ENCODE measurements at regions not wholly inside any gene's neighbourhood (a gene's known extent, or its start where the extent isn't known, plus 50 kb on each side); places are given as distances from the start of the nearest gene placed in this dataset.
A peak's percentile ranks its signal among the peaks of the same experiment; 100 is the strongest.
"Not testable (repeated sequence)": the region's sequence is repeated elsewhere in the genome, so short reads cannot be mapped to it uniquely, and the experiment has no call there.

DNA sequence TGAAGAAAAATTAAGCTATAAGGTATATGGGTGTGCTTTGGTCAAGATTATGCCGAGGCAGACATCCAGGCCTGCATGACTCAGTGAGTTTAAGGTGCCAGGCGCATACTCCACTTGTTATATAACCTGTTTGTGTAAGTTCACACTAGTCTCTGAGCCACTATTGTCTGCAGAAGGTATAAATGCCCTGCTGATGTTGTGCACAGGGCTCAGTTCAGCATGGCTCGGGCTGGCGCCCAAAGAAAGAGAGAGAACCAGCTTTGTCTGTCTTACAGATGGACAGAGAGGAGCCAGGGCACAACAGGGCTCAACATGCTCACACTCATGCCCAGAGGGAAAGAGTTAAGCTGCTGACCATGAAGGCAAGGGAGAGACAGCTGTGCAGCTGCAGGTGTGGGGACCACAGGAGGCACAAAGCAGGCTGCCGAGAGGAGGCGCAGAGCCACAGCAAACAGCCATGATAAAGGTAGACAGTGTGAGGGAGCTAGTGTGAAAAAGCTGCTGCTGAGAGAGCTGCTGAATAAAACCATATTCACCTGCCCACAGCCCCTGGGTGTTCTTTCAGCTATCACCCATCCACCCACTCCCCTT, 1587.6 kb upstream of the C9orf72 start:
- DNase-seq (ENCODE audit: low spot score), result no peak

DNA sequence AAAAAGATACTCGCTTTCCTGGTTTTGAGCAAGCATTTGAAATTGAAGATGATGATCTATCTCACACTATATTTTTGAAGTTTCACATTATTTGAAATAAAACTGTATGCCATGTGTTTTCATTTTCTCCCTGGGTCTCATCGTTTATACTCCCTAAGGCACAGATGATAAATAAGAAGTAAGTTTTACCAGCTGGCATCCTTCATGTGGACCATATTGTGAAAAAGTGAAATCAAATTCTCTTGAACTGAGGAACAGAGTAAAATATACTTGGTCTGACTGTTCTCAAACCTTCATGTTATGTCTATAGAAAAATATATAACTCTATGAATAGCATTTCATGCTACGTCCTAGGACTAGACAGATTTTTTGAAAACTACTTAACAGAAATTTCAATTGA, 1600.9 kb upstream of the C9orf72 start:
- DNase-seq (ENCODE audit: low spot score), result no peak

DNA sequence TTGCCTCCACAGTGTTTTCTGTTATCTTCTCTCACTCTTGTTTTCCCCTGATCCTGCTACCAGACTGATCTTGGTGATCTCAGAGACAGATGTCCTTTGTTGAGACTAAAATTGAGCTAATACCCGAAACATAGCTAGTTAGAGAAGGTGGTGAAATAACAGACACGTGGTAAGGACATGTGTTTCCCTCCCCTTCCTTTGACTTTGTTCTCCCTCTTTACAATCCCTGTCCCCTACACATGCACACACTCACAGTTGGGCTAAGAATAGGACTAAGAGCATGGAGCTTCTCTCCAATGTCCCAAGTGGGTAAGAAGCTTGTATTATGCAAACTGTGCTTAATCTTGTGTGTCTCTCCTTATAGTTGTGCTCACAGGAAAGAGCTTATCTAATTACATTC, 1603.0 kb upstream of the C9orf72 start:
- no peak for DNase-seq (ENCODE audit: low spot score)

DNA sequence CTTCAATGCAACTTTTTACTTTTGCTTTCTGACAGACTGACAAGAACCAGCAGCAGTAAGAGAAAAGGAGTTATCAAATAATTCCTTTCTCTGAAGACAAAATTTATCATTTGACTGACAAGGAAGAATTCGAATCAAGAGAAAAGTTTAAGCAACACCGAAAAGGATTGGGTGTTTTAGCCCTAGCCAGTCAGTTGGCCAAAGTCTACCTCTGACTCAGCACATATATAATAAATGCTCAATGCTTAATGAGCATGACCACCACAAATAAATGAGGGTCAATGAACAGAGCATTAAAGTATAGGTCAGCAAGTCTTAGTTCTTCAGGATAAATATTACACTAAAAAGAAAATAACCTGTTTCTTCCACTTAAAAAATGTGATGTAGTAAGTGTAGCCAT, 1603.5 kb upstream of the C9orf72 start:
- DNase-seq (ENCODE audit: low spot score), result no peak

DNA sequence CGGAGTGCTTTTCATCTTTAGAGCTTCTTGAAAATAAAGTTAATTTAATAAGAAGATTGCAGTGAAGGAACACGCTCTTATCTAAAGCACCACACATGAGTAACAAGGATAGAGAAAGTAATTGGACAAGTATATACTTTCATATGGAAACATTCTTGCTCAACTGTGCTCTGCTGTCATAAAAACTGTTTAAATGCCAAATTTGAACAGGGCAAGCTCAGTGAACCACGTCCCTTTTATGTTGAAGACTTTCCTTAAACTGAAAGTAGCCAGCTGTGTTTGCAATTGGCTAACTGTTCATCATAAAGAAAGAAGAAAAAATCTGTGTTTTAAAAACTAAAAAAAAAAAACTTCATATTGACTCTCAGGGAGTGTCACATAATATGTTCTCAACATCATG, 1610.7 kb upstream of the C9orf72 start:
- no peak for DNase-seq (ENCODE audit: low spot score)

DNA sequence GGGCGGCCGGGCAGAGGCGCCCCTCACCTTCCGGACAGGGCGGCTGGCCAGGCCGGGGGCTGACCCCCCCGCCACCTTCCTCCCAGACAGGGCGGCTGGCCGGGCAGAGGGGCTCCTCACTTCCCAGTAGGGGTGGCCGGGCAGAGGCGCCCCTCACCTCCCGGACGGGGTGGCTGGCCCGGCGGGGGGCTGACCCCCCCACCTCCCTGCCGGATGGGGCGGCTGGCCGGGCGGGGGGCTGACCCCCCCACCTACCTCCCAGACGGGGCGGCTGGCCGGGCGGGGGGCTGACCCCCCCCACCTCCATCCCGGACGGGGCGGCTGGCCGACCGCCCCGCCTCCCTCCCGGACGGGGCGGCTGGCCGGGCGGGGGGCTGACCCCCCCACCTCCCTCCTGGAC, 1615.5 kb upstream of the C9orf72 start:
- DNase-seq (ENCODE audit: low spot score), result not testable (repeated sequence)

DNA sequence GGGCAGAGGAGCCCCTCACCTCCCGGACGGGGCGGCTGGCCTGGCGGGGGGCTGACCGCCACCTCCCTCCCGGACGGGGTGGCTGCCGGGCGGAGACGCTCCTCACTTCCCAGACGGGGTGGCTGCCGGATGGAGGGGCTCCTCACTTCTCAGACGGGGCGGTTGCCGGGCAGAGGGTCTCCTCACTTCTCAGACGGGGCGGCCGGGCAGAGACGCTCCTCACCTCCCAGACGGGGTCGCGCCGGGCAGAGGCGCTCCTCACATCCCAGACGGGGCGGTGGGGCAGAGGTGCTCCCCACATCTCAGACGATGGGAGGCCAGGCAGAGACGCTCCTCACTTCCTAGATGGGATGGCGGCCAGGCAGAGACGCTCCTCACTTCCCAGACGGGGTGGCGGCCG, 1615.9 kb upstream of the C9orf72 start:
- not testable (repeated sequence) for DNase-seq (ENCODE audit: low spot score)

DNA sequence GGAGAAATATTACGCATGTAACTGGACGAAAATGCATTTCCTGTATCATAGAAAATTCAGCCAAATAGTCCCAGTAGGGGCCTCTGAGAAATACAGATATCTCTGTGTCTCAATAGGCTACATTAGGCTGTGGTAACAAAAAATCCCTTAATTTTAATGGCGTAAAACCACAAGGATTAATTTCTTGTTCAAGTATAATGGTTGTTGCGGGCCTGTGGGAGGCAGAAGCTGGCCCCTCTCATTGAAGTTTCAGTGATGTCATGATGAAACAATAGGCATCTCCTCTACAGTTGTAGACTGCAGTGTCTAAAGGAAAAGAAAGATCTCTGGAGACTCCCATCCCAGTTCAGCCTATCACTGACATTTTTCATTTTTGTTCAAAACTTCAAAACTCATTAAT, 1625.6 kb upstream of the C9orf72 start:
- DNase-seq (ENCODE audit: low spot score), result no peak

DNA sequence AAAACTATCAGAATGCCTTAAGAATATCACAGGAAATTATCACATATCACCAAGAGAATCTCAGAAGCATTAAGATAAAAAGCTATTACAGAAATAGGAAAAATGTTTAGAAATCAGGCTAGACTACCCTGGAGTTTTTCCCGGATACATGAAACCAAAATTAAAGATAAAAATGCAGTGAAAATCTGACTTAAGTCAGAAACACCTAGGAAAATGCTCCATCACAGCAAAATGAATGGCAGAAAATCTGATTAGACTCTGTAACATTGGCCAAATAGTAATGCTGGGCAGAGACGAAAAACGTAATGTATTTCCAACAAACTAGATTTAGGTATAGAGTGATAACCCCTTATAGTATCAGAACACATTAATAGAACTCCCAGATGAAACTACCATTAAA, 1626.7 kb upstream of the C9orf72 start:
- DNase-seq (ENCODE audit: low spot score), result no peak

DNA sequence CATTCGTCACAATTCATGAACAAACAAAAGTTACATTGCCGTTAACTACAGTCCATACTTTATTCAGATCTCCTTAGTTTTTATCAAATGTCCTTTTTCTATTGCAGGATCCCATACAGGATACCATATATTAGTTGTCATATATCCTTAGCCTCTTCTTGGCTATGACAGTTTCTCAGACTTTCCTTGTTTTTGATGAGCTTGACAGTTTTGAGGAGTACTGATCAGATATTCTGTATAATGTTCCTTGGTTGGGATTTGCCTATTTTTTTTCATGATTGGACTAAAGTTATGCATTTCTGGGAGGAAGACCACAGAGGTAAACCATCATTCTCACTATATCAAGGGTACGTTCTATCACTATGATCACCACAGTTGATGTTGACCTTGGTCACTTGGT, 1627.4 kb upstream of the C9orf72 start:
- no peak for DNase-seq (ENCODE audit: low spot score)

DNA sequence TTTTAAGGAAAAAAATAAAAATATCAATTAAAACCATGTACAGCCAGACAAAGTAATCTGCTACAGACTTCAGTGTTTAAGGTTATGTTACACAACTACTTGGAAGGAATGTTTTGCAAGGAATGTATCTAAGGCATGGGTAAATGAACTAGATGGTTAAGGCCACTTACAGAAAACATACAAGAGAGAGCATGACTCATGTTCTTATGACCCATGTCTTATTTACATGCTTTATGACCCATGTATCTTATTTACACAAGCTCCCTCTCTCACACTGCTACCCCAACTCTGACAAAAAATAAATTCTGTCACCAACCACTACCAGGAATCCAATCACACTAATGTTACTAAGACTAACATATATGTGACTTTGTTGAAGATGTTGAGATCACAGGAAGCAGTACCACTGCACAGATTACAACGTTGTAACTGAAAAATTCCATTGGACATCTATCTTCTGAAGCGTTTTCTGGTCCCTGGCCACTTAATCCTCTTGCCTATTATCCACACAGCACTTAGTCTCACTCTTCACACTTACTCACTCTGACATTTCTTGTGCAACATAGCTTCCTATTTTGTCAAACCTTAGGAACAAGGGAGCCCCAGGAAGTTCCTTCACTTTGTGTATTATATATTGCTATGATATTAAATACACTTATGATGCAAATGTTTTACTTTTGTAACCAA, 1630.1 kb upstream of the C9orf72 start:
- DNase-seq (ENCODE audit: low spot score), result no peak

DNA sequence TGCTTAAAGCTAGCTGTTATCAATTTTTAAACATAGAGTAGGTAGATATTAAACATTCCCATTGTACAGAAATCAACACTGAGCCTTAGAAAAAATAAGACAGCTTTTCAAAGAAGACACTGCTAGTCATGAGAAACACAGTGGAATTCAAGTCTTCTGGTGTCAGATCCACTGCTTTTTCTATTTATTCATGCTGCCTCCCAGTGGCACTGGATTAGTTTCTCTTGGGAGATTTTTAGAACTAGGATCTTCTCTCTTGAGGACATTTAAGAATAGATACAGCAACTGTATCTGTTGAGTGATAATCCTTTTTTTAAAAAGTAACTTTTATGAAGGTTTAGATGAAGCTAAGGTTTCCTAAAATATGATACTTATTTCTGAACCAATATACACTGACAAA, 1635.4 kb upstream of the C9orf72 start:
- no peak for DNase-seq (ENCODE audit: low spot score)

DNA sequence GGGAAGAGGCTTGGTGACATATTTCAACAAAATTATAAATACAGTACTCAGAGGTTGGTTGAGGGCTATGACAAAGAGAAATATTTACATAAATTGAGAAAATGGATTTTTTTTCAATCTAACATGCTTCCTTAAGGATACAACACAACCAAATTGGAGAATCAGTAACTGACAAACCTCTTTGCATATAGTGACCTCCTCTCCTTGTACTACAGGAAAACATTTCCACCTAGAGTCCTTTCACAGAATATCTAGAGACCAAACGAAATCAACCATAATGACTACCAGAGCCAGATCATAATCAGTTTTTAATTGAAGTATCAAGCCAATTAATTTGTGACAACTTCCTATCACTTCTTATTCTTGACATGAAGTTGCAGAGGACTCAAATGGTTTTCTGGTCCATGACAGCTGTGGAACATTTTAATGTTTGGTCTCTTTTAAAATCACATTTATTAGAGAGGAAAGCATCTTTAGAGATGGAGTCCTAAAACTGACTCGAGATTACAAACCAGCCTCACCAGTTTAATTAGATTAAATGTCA, 1636.5 kb upstream of the C9orf72 start:
- DNase-seq (ENCODE audit: low spot score), result no peak

DNA sequence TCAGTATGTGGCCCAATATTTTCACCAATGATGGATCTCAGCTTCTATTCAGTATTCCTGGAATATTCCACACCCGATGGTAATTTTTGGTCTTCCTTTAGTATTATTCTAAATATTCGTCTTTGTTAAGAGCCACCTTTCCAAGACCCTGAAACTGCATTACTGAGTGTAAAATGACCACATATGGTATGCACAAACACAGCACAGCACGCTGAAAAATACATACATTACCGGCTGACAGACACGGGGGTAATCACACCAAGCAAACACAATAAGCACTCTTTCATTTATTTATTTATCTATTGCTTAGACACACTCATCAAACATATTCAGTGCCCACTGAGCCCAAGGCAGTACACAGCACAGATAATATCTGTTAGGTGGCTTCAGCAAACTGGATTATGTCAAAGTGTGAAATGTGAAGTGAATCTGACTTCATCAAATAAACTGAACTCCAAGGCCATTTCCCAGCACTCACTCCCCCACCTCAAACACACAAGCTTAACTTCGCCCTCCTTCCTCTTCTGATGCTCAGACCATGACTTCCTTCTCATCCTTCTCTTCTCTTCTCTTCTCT, 1637.8 kb upstream of the C9orf72 start:
- DNase-seq (ENCODE audit: low spot score), result no peak

DNA sequence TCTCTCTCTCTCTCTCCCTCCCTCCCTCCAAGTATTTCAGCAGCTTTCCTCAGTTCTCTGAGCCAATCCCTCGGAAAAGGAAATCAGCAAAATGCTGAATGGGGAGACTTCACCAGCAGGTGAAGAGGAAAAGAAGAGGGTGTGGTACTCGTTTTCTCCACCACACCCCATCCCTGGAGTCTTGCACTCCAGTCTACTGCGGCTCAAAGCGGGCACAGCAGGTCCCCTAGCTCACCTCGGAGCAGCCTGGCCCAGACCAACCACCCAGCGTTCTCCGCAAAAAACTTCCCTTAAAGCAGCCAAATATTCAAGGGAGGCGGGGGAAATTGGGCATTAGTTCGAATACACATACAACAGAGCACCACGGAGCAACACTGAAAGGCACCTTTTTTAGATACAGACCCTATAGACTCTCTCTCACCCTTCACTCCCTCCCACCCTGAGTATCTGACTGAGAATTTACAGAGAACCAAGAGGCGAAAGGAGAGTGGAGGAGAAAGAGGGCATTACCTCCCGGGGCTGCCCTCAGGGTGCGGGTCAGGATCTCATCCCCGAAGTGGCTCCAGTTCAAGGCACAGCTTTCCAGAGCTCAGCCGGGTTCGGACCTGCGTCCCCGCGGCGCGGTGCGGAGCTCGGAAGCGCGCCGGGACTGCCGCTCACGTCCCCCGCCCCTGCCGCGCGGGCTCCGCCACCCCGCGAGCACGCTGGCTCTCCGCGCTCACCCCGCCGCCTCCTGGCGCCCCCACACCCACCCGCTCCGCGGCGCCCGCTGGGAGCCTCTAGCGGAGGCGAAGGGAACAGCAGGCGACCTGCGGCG, 1638.5 kb upstream of the C9orf72 start:
- DNase-seq (ENCODE audit: low spot score), result peak; percentile 53

DNA sequence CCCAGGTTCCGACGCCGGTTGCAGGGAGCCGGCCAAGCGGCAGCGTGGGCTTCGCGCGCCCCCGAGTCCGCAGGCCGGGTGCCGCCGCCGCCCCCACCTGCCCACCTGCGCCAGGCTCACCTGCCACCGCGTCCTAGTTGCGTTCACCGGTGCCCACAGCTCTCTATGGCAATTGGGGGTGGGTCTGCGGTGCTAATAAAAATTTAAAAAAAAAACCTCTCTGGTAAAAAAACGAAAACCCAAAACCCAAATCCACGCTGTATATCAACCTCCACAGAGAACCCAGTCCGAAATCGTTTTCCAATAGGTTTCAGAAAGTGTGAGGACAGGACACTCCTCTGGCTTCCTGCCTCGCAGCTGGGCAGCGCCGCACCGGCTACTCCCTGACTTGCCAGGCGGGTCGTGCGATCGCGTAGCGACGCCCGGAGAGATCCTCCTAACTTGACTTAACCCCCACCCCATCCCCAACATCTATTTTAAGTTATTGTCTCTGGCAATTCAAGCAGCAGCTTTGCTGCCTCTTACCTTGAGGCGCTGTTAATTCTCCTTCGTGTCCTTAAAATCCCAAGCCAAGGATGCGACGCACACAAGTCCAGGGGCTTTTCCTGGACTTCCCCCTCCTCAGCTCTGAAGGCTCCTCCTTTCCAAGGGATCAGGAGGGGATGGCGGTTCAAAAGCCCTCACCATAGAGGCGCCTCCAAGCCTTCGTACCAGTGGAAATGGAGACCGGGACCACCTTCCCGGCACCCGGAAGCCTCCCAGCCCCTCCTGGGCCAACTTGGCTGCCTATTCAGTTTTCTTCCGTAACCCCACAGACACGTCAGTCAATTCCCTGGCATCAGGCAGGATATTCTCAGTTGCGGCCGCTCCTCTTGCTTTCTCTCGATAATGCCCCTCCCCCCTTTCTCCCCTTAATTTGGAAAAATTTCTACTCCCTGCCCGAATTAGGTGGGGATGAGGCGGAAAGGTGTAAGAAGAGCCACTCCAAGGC, 1639.4 kb upstream of the C9orf72 start:
- DNase-seq (ENCODE audit: low spot score), result no peak

DNA sequence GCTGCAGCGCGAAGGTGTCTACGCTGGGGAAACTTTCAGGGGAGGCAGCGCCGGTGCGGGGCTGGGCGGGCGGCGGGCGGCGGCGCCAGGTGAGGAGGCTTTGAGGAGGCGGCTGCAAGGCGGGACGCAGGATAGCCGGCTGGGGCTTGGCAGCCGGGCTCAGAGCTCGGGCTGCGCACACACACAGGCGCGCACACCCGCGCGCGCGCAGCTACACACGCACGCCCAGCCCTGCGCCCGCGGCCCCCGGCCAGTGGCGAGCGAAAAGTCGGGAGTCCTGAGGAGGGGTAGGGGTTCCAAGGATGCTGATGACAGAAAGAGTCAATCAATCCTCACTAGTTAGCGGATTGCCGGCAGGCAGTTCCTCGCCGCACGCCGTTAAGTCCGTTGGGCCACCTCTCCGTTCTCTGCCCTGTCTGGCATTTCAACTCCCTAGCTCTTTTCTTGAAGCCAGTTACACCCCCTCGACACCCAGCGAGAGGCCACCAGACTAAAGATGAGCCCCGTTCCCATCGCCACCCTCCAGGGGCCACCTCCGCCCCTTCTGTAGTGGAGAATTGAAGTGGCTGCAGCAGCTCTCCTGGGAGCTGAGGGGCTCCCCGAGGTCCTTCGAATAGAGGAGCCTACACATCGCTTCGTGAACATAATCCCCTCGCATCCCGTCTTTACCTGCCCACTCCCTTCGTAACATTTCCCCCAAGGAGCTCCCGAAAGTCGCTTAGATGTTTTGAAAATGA, 1640.3 kb upstream of the C9orf72 start, which contains the start of gene LINGO2:
Gene LINGO2 (minus strand): TSS at position 185 of the 737 bp plus-strand sequence.
- DNase-seq (ENCODE audit: low spot score), result no peak

DNA sequence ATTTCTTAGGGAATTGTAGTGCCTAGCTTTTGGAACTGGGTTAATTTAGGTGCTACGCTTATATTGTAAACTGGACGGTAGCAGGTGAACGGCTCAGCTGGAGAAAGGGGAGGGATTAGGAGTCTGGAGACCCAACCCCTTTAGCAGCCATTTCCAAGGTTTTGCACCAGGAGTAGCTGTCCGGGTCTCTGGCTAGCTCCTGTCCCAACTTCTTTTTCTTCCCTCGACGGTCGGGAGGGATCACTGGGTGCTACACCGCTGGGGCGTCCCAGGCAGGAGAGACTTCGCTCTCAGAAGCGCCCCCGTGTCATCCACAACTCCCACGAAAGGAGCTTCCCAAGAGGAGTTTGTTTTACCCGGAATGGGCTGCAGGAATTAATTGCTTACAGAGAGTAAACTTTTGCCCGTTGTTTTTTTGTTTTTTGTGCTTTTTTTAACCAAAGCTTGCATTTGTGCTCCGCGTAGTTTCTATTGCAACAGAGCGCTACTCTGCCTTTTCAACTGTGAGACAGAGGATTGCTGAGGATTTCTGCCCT, 1640.9 kb upstream of the C9orf72 start:
- DNase-seq (ENCODE audit: low spot score), result no peak

DNA sequence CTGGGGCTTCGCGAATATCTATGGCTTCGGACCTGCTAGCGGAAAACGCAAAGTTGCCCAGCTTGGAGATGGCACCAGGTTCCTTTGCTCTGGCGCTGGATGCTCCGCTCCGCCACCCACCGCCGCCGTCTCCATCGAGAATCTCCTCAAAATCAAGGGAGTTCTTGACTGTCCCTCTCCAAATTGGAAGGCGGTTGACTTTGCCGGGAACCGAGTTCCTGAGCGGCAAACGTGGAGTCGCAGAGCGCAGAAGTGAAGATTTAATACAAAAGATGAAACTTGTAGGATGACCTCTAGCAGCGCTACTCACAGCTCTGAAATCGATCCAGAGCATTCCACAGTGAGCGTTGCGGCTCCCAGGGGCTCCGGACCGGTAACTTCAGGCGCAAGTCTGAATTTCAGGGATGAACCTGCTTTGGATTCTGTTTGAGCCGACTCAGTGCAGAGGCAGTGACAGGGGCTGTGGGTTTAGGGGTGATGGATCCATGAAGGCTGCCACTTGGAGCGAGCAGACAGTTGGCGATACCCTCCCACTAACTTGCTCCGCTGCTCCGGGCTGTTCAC, 1641.5 kb upstream of the C9orf72 start:
- DNase-seq (ENCODE audit: low spot score), result no peak

DNA sequence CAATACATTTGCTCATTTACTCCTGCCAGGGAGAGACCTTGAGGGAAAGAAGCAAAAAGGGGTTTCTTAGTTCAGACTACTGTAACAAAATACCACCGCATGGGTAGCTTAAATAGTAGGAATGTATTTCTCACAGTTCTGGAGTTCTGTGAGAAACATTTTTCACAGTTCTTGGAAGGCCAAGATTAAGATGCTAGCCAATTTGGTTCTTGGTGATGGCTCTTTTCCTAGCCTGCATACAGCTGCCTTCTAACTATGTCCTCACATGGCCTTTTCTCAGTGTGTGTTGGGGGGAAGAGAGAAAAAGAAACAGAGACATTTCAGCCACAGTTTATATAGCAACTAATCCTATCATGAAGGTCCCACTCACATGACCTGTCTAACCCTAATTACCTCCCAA, 1644.7 kb upstream of the C9orf72 start:
- DNase-seq (ENCODE audit: low spot score), result no peak

Data from HuH-7.5 (cell line).